NCI-H2107 (cell line): ENCODE measurements at regions not wholly inside any gene's neighbourhood (a gene's known extent, or its start where the extent isn't known, plus 50 kb on each side); places are given as distances from the start of the nearest gene placed in this dataset.

Source experiments
- DNase-seq: peaks from one replicate; lab custom pipeline; 2025; lab: John Stamatoyannopoulos, UW

DNA sequence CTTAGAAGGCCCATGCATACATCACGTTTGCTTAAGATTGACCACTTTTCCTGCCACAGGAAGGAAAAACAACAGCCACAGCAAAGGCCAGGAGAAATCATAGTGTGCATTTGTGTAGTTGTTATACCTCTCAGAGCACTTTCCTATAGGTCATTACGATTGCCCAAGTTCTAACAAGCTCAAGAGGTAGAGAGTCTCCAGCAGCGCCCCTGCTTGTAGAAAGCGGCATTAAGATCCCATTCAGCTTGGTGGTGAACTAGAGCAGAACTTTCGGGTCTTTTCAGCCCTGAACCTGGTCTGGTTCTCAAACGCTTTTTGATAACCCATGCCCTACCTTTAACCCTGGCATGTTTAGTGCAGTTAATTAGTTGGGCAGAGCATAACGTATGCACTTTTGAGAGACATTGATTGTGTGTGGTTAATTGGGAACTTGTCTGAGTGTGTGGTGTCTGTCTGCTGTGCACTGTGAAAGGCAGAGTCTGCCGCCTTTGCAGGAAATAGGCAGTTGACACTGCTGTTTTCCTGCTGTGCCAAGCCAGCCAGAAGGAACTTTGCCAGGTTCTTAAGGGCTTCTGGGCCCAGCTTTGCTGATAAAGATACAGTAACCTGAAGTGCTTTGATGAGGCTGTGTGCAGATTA lies 109.9 kb upstream of the CLMP start:
- no peak for DNase-seq

GRCh38 chr11:123303924-123304323 lies 108.9 kb upstream of the CLMP start:
- DNase-seq, result no peak

- DNase-seq, result no peak
These were observed 107.7 kb upstream of the CLMP start for GRCh38 chr11:123302751-123303195.

DNA sequence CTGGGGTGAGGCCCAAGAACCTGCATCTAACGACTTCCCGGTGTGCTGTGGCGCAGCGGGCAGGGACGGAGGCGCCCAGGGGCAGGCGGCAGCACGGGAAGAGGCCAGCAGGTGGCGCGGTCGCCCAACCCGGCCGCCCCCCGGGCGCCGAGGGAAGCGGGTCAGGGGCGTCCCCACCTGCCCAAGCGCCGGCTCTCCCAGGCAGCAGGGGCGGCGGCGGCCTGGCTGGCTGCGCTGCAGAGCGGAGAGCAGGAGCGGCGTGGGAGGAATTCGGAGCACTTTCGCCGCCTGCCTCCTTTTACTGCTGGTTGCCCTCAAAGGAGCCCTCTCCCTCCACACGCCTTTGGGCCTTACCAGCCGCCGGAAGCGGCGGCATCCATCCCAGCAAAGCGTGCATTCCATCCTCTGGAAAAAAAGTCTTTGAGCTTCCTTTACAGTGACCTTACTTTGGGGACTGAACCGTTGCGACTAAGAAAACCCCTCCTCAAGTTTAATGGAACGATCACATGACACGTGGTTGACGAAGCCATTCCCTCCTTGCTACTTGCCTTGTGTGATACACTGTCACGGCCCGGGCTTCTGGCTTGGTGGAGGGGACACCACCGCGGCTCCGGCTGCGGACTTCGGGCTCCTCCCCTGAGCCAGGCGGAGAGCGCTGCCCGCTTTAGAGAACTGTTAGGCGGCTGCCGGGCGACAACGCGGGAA lies 106.8 kb upstream of the CLMP start:
- DNase-seq, result no peak

- DNase-seq, result no peak
These were observed 106.1 kb upstream of the CLMP start for GRCh38 chr11:123301013-123301591.

DNA sequence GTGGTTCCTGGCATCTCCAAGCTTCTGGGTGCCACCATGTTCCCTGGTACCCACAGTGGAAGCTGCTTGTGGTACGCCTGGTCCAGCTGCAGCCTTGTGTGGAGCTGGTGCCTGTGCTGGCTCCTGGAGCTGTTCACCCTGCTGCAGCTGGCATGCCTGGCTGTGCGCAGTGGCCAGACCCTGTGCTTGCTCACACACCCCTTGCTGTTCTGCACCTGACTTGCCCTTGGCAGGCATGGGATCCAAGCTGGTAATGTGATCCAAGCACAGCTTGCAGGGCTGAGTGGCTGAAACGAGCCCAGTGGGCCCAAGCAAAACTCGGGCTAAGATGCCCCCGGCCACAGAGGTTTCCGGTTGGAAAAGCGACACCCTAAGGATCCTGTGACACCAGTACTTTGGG lies 104.7 kb upstream of the CLMP start:
- no peak for DNase-seq

- DNase-seq, result no peak
These were observed 103.7 kb upstream of the CLMP start for GRCh38 chr11:123298488-123299447.

GRCh38 chr11:123292647-123293046 lies 97.6 kb upstream of the CLMP start:
- DNase-seq, result no peak

- no peak for DNase-seq
These were observed 96.3 kb upstream of the CLMP start for GRCh38 chr11:123291201-123291869.

- no peak for DNase-seq
These were observed 91.7 kb upstream of the CLMP start for GRCh38 chr11:123286761-123287160.

- no peak for DNase-seq
These were observed 91.2 kb upstream of the CLMP start for GRCh38 chr11:123286255-123286654.

DNA sequence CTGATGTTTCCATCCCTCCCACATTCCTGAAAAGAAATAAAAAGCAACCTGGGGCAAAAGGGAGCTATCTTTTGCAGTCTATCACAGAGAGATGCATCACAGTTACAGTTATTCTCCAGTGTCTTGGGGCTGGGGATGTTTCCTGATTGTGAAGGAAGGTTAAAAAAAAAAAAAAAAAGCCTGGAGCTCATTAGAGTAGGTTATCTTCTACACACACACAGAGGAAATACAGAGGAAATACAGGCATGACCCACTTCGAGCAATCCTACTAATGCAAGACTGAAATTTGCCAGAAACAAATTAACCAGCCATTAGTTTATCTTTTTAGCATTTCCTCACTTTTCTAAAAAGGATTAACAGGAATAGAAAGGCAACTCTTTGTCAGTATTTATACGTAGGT lies 89.4 kb upstream of the CLMP start:
- no peak for DNase-seq

GRCh38 chr11:123282597-123282996 lies 87.5 kb upstream of the CLMP start:
- no peak for DNase-seq

GRCh38 chr11:123273616-123274015 lies 78.6 kb upstream of the CLMP start:
- DNase-seq, result no peak

DNA sequence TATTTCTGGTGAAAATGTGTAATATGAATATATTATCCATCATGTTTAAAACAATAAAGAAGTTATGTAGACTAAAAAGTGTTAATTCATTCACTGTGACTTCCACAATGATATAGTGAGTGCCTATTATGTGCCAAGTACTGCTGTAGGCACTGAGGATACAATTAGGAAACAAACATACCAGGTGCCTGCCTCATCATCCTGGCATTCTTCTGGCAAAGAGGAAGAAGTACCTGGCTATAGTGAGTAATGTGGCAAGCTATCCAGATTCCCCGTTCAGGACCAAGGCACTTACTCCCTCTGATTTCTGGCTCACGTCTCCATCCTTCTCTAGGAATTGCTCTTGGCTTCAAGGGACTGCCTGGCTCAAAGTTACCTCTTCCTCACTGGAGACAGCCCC lies 77.5 kb upstream of the CLMP start:
- DNase-seq, result no peak

GRCh38 chr11:123268156-123268555 lies 73.1 kb upstream of the CLMP start:
- DNase-seq, result no peak

DNA sequence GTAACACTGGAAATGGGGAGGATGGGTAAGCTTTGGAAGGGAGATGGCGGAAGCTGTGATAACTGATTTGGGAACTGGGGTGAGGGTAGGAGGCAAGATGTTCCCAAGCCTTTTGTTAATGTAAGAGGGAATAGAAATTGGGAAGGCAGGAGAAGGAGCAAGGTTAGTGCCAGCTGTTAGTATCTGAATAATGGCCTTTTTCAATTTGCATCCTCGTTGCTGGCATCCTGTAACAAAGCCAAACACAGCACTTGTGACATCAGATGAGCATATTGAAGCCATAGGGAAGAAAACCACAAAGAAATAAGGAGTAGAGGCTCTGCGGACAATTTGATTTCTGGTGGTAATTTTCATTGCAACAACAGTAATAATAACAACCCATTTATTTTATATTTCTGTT lies 70.9 kb upstream of the CLMP start:
- DNase-seq, result no peak

DNA sequence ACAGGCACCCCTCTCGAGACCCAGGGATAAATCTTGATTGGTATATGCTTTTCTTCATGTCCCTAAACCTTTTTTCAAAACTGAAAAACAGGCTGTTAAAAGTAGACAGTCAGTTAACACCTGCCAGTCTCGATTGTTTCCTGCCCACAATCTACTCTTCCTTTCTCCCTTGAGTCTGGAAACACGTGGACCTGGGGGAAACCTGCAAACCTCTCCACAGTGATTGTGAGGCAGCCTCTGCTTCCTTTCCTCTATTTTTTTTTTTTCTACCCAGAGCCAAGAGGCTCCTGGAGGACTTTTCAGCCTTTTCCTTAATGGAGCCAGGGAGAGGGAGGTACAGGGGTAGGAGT lies 69.4 kb upstream of the CLMP start:
- no peak for DNase-seq

GRCh38 chr11:123261345-123262106 lies 66.5 kb upstream of the CLMP start:
- no peak for DNase-seq

GRCh38 chr11:123260511-123261211 lies 65.6 kb upstream of the CLMP start:
- DNase-seq, result no peak

DNA sequence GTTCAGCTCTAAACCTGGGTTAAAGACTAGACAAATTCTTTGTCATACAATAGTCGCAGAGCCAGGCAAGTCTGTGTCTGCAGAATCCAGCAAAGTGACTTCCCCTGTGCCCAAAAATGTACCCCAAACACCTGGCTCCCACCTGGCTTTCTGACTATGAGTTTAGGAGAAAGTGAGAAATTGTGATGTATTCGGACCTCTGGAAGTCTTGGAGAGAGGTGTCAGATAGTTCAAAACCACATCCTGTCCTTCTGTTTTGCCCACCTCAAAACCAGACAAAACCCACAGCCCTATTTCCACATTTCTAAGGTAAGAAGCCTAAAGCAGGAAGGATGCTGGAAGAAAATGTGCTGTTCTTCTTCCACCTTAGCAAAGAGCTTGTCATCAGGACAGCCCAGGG lies 63.8 kb upstream of the CLMP start:
- no peak for DNase-seq
